ENCODE measurements at regions not wholly inside any gene's neighbourhood (a gene's known extent, or its start where the extent isn't known, plus 50 kb on each side); places are given as distances from the start of the nearest gene placed in this dataset.

- intact Hi-C loops (cut with micrococcal nuclease), result no loop called here
- Histone ChIP-seq H3K4me1 (ENCODE audit: control insufficient read depth in 1 of 2, insufficient read depth in 2 of 2, low read length in 2 of 2) (no peaks in the 10 kb centered on the region), H3K27ac (ENCODE audit: low read depth in 1 of 2, low read length in 2 of 2) (no peak overlapping the region), H3K79me2 (ENCODE audit: insufficient read depth, low read length) (no peaks in the 10 kb centered on the region), H3K4me3 (replicated peaks in 1 of 3; ENCODE audit: low read depth in 2 of 3, low read length in 3 of 3) (no peak overlapping the region), H2AFZ (ENCODE audit: insufficient read depth, low read depth, low read length, poor library complexity, severe bottlenecking) (no peak overlapping the region), H3K9me3 (replicated peaks in 1 of 2; ENCODE audit: control insufficient read depth in 1 of 2, insufficient read depth in 1 of 2, low read length in 2 of 2) (peaks cover 25 to 27% of the 10 kb centered on the region in 2 donors), H3K9ac (ENCODE audit: insufficient read depth, low read length, poor library complexity, severe bottlenecking) (no peak overlapping the region), H3K27me3 (ENCODE audit: control insufficient read depth in 2 of 2, insufficient read depth in 2 of 2, low read length in 2 of 2) (no peaks in the 10 kb centered on the region), H4K20me1 (ENCODE audit: insufficient read depth, low read length) (no peaks in the 10 kb centered on the region), H3K4me2 (replicated peaks; ENCODE audit: extremely low read depth, low read length, poor library complexity, severe bottlenecking) (no peak overlapping the region), H3K36me3 (replicated peaks in 1 of 2; ENCODE audit: control insufficient read depth in 1 of 2, insufficient read depth in 2 of 2, low read length in 2 of 2) (no peaks in the 10 kb centered on the region)
- WGBS (ENCODE audit: insufficient coverage), result no CpG with 5 or more reads among the region's 1 CpG
- no peak for DNase-seq
- no peak for TF ChIP-seq CTCF (IDR thresholded peaks at IDR 0.05)
- Mint-ChIP-seq H3K9me3 (peaks cover 16 to 23% (median 19%) of the 10 kb centered on the region in 7 donors), H3K4me1 (no peaks in the 10 kb centered on the region), H3K27ac (no peak overlapping the region), H3K36me3 (no peaks in the 10 kb centered on the region), H3K4me3 (no peak overlapping the region), H3K27me3 (ENCODE audit: low read depth in 3 of 3) (peaks cover 0 to 1% (median 0%) of the 10 kb centered on the region in 3 donors)
These were observed 494.6 kb downstream of the CNTN6 start for GRCh38 chr3:1587426-1587825.

GRCh38 chr3:1591327-1592028 is 498.7 kb downstream of the CNTN6 start:
- no peaks in the 10 kb centered on the region for H3K36me3 Mint-ChIP-seq
- H3K36me3 ChIP-seq (replicated peaks in 1 of 2; ENCODE audit: control insufficient read depth in 1 of 2, insufficient read depth in 2 of 2, low read length in 2 of 2), result no peaks in the 10 kb centered on the region
- no peak overlapping the region for H3K4me3 Mint-ChIP-seq
- no peak for TF ChIP-seq CTCF (IDR thresholded peaks at IDR 0.05)
- H3K9me3 Mint-ChIP-seq, result peaks cover 3 to 9% (median 4%) of the 10 kb centered on the region in 7 donors
- DNase-seq, result no peak
- H3K9ac ChIP-seq (ENCODE audit: insufficient read depth, low read length, poor library complexity, severe bottlenecking), result no peak overlapping the region
- H3K79me2 ChIP-seq (ENCODE audit: insufficient read depth, low read length), result no peaks in the 10 kb centered on the region
- no peak overlapping the region for H2AFZ ChIP-seq (ENCODE audit: insufficient read depth, low read depth, low read length, poor library complexity, severe bottlenecking)
- no peaks in the 10 kb centered on the region for H3K4me1 ChIP-seq (ENCODE audit: control insufficient read depth in 1 of 2, insufficient read depth in 2 of 2, low read length in 2 of 2)
- no peaks in the 10 kb centered on the region for H3K27me3 ChIP-seq (ENCODE audit: control insufficient read depth in 2 of 2, insufficient read depth in 2 of 2, low read length in 2 of 2)
- H3K9me3 ChIP-seq (replicated peaks in 1 of 2; ENCODE audit: control insufficient read depth in 1 of 2, insufficient read depth in 1 of 2, low read length in 2 of 2), result peaks cover 8 to 12% of the 10 kb centered on the region in 2 donors
- H3K27ac ChIP-seq (ENCODE audit: low read depth in 1 of 2, low read length in 2 of 2), result no peak overlapping the region
- H3K4me2 ChIP-seq (replicated peaks; ENCODE audit: extremely low read depth, low read length, poor library complexity, severe bottlenecking), result no peak overlapping the region
- no peak overlapping the region for H3K4me3 ChIP-seq (replicated peaks in 1 of 3; ENCODE audit: low read depth in 2 of 3, low read length in 3 of 3)
- intact Hi-C loops (cut with micrococcal nuclease), result no loop called here
- no CpG with 5 or more reads among the region's 4 CpGs for WGBS (ENCODE audit: insufficient coverage)
- no peak overlapping the region for H3K27ac Mint-ChIP-seq
- no peaks in the 10 kb centered on the region for H3K4me1 Mint-ChIP-seq
- H4K20me1 ChIP-seq (ENCODE audit: insufficient read depth, low read length), result no peaks in the 10 kb centered on the region
- no peaks in the 10 kb centered on the region for H3K27me3 Mint-ChIP-seq (ENCODE audit: low read depth in 3 of 3)
